ENCODE measurements at regions not wholly inside any gene's neighbourhood (a gene's known extent, or its start where the extent isn't known, plus 50 kb on each side); places are given as distances from the start of the nearest gene placed in this dataset.

DNA sequence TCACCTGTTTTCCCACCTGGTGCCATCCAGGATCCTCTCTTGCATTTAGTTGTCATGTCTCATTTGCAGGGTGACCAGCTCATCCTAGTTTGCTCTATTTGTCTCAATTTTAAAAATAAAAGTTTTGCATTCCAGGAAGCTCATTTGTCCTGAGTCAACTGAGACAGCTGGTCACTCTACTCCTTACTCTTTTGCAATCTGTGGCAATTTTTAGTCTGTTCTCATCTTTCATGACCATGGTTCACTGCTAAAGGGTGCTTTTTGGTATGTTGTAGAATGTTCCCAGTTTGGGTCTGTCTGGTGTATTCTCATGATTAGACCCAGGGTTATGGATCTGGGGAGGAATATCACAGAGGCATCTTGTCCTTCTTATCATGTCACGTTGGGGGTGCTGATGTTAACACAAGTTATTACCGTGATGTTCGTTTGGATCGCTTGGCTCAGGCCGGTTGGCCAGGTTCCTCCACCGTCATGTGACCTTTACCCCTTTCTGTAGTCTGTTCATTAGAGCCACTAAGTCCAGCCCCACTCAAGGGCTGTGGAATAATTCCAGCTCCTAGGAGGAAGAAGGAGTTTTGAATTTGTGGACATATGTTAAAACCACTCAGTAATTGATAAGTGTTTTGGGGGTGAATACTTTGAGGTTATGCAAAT, 103.3 kb upstream of the IGFBP3 start:
- ChIA-PET POLR2A (no interaction called here), CTCF (no interaction called here)
- no peak for DNase-seq (ENCODE audit: extremely low spot score)
- TF ChIP-seq ZNF384 (IDR thresholded peaks at IDR 0.05) (no peak), ARNT (IDR thresholded peaks at IDR 0.05) (no peak), L3MBTL2 (conservative IDR thresholded peaks at IDR 0.05) (no peak), FOXM1 (IDR thresholded peaks at IDR 0.05; ENCODE audit: borderline replicate concordance) (no peak), SUZ12 (IDR thresholded peaks at IDR 0.05) (no peak), CTBP1 (IDR thresholded peaks at IDR 0.05; ENCODE audit: borderline replicate concordance) (no peak), NFRKB (IDR thresholded peaks at IDR 0.05) (no peak), FOXK2 (IDR thresholded peaks at IDR 0.05) (no peak), SP1 (IDR thresholded peaks at IDR 0.05) (no peak), TARDBP (IDR thresholded peaks at IDR 0.05) (no peak), HDGF (IDR thresholded peaks at IDR 0.05; ENCODE audit: borderline replicate concordance) (no peak), BHLHE40 (IDR thresholded peaks at IDR 0.05; ENCODE audit: borderline replicate concordance) (no peak)

DNA sequence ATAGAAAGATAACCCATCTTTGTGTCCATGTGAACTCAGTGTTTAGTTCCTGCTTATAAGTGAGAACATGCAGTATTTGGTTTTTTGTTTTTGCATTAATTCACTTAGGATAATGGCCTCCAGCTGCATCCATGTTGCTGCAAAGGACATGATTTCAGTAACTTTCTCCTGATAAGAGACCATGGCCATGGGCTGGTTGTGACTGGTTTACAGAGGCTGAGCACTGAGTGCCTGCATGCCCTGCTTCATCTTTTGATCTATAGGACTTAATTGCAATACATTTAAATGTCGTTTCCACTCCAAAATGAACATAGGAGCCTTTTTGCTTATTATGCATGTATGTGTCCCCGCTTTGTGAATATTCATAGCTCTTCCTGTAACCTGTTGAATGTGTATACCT, 101.3 kb upstream of the IGFBP3 start:
- no peak for DNase-seq (ENCODE audit: extremely low spot score)
- CTCF ChIA-PET, result no interaction called here

DNA sequence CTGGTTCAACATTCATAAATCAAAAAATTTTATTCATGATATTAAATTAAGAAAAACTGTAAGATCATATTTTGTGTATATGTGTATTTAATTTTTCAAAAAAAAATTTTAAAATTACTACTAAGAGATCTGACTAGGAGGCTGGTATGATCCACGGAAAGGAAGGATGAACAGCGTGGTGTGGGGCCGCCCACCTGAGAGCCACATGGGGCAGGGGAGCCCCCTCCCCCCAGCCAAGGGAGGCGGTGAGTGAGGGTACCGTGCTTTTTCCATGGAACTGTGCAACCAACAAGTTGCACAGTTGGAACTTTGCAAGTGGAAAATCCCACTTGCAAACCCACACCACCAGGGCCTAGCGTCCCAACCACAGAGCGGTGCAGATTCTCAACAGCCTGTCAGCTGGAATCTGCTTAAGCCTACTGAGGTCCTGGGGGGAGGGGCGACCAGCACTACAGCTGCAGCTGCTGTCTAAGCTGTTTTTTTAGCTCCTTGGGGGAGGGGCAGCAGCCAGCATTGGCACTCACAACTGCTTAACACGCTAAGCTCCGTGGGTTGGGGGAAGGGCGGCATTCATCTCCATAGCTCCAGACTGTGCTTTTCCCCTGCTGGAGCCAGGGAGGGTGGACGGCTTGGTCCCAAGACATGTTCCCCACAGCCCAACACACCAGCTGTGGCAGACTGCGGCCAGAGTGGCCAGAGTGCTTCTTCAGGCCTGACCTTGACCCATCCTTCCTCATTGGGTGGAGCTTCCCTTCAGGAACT, 94.2 kb upstream of the IGFBP3 start:
- POLR2A ChIA-PET, result no interaction called here
- CTCF ChIA-PET, result no interaction called here
- no peak for DNase-seq (ENCODE audit: extremely low spot score)
- no peak for TF ChIP-seq ELF4 (IDR thresholded peaks at IDR 0.05)
- no peak for TF ChIP-seq L3MBTL2 (conservative IDR thresholded peaks at IDR 0.05)

More for the DNA sequence above, 101.3 kb upstream of the IGFBP3 start:
- no peak for TF ChIP-seq ELF4 (IDR thresholded peaks at IDR 0.05)
- no peak for TF ChIP-seq LEF1 (IDR thresholded peaks at IDR 0.05; ENCODE audit: borderline replicate concordance)
- no peak for TF ChIP-seq CTBP1 (IDR thresholded peaks at IDR 0.05; ENCODE audit: borderline replicate concordance)
- TF ChIP-seq FOXM1 (IDR thresholded peaks at IDR 0.05; ENCODE audit: borderline replicate concordance), result no peak
- TF ChIP-seq SP1 (IDR thresholded peaks at IDR 0.05), result no peak
- TF ChIP-seq ARNT (IDR thresholded peaks at IDR 0.05), result no peak
- TF ChIP-seq ZNF384 (IDR thresholded peaks at IDR 0.05), result no peak
- TF ChIP-seq HDGF (IDR thresholded peaks at IDR 0.05; ENCODE audit: borderline replicate concordance), result no peak
- TF ChIP-seq FOXA1 (IDR thresholded peaks at IDR 0.05), result no peak
- no peak for TF ChIP-seq NFRKB (IDR thresholded peaks at IDR 0.05)
- no peak for TF ChIP-seq BHLHE40 (IDR thresholded peaks at IDR 0.05; ENCODE audit: borderline replicate concordance)
- no peak for TF ChIP-seq TARDBP (IDR thresholded peaks at IDR 0.05)
- no peak for TF ChIP-seq L3MBTL2 (conservative IDR thresholded peaks at IDR 0.05)
- no peak for TF ChIP-seq FOXK2 (IDR thresholded peaks at IDR 0.05)
- no peak for TF ChIP-seq SUZ12 (IDR thresholded peaks at IDR 0.05)
- TF ChIP-seq, protein P1, sequence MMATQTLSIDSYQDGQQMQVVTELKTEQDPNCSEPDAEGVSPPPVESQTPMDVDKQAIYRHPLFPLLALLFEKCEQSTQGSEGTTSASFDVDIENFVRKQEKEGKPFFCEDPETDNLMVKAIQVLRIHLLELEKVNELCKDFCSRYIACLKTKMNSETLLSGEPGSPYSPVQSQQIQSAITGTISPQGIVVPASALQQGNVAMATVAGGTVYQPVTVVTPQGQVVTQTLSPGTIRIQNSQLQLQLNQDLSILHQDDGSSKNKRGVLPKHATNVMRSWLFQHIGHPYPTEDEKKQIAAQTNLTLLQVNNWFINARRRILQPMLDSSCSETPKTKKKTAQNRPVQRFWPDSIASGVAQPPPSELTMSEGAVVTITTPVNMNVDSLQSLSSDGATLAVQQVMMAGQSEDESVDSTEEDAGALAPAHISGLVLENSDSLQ (IDR thresholded peaks at IDR 0.05), result no peak
- POLR2A ChIA-PET, result no interaction called here

DNA sequence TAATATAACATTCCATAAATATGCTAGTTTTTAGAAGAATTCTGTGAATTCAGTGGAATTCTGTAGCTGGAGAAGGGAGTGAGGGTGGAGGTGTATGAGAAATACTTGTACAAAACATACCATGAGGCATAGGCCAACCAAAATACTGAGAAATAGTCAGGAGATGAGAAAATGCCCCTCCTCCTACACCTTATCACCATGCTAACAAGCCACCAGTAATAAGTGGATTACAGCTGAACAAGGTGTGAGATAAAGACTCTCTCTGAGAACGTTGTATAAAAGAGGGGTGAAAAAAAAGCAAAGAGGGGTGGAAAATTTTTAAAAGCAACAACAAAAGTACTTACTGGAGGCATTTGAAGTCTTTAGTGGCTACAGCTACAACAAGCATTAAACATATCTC, 90.4 kb upstream of the IGFBP3 start:
- ChIA-PET POLR2A (no interaction called here), CTCF (interaction anchor here (0.7 kb wide), 1 partner anchor 8 kb away, joined by 4 read pairs; no protein-coding TSS in a partner anchor)
- no peak for DNase-seq (ENCODE audit: extremely low spot score)
- no peak for TF ChIP-seq SUZ12 (IDR thresholded peaks at IDR 0.05)
- TF ChIP-seq ELF4 (IDR thresholded peaks at IDR 0.05), result no peak
- TF ChIP-seq SP1 (IDR thresholded peaks at IDR 0.05), result no peak
- TF ChIP-seq, protein P1 (IDR thresholded peaks at IDR 0.05), result no peak
- no peak for TF ChIP-seq FOXM1 (IDR thresholded peaks at IDR 0.05; ENCODE audit: borderline replicate concordance)
- TF ChIP-seq HDGF (IDR thresholded peaks at IDR 0.05; ENCODE audit: borderline replicate concordance), result no peak
- no peak for TF ChIP-seq TARDBP (IDR thresholded peaks at IDR 0.05)
- no peak for TF ChIP-seq NFRKB (IDR thresholded peaks at IDR 0.05)
- TF ChIP-seq LEF1 (IDR thresholded peaks at IDR 0.05; ENCODE audit: borderline replicate concordance), result no peak
- TF ChIP-seq BHLHE40 (IDR thresholded peaks at IDR 0.05; ENCODE audit: borderline replicate concordance), result no peak
- no peak for TF ChIP-seq ARNT (IDR thresholded peaks at IDR 0.05)
- no peak for TF ChIP-seq L3MBTL2 (conservative IDR thresholded peaks at IDR 0.05)

DNA sequence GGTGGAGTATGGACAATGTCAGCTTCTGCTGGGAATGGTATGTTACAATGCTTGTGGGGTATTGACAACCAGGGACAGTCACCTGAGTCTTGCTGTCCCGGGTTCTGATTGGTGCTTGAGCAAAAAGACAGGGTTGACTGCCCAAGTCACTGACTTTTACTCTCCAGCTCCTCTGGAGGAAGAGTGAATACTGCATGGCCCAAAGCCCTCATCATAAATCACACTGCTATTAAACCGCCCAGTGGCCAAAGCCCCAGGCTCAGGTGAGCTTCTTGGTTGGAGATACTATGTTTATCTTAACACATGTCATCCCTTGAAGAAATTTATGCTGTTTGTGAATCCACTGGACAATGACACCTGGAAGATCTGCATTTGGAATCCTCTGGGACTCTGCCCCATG, 90.0 kb upstream of the IGFBP3 start:
- ChIA-PET CTCF (no interaction called here), POLR2A (no interaction called here)
- TF ChIP-seq L3MBTL2 (conservative IDR thresholded peaks at IDR 0.05), result no peak
- TF ChIP-seq NFRKB (IDR thresholded peaks at IDR 0.05), result no peak
- no peak for TF ChIP-seq LEF1 (IDR thresholded peaks at IDR 0.05; ENCODE audit: borderline replicate concordance)
- TF ChIP-seq, protein P1 (IDR thresholded peaks at IDR 0.05), result no peak
- no peak for TF ChIP-seq FOXA1 (IDR thresholded peaks at IDR 0.05)
- TF ChIP-seq ELF4 (IDR thresholded peaks at IDR 0.05), result no peak
- no peak for TF ChIP-seq FOXK2 (IDR thresholded peaks at IDR 0.05)
- no peak for TF ChIP-seq SUZ12 (IDR thresholded peaks at IDR 0.05)
- DNase-seq (ENCODE audit: extremely low spot score), result no peak

DNA sequence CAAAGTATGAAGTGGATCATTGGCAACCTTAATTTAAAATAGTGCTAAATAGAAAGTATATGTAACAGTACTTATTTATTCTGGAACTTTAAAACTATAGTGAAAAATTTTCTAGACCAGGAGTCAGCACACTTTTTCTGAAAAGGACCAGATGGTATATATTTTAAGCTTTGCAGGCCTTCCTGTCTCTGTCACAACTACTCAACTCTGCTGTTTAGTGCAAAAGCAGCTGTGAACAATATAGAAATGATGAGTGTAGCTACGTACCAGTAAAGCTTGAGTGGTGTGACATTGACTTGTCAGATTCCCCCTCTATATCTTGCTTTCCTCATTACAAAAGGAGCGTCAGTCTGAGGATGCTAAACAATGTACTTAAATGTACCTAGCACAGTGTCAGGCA, 88.1 kb upstream of the IGFBP3 start:
- POLR2A ChIA-PET, result no interaction called here
- CTCF ChIA-PET, result no interaction called here

More for the DNA sequence above, 88.1 kb upstream of the IGFBP3 start:
- no peak for DNase-seq (ENCODE audit: extremely low spot score)
- TF ChIP-seq TARDBP (IDR thresholded peaks at IDR 0.05) (no peak), SP1 (IDR thresholded peaks at IDR 0.05) (no peak), HDGF (IDR thresholded peaks at IDR 0.05; ENCODE audit: borderline replicate concordance) (no peak), ZNF384 (IDR thresholded peaks at IDR 0.05) (no peak), FOXK2 (IDR thresholded peaks at IDR 0.05) (no peak), CTBP1 (IDR thresholded peaks at IDR 0.05; ENCODE audit: borderline replicate concordance) (no peak), SUZ12 (IDR thresholded peaks at IDR 0.05) (no peak), FOXM1 (IDR thresholded peaks at IDR 0.05; ENCODE audit: borderline replicate concordance) (no peak), ELF4 (IDR thresholded peaks at IDR 0.05) (no peak), ARNT (IDR thresholded peaks at IDR 0.05) (no peak), BHLHE40 (IDR thresholded peaks at IDR 0.05; ENCODE audit: borderline replicate concordance) (no peak), FOXA1 (IDR thresholded peaks at IDR 0.05) (no peak)

Measured in HEK293T (cell line).